HEK293T (cell line): ENCODE measurements at regions not wholly inside any gene's neighbourhood (a gene's known extent, or its start where the extent isn't known, plus 50 kb on each side); places are given as distances from the start of the nearest gene placed in this dataset.

ENCODE experiments used
- CTCF ChIA-PET: fragments of 350-600 bp; formaldehyde crosslinking; extraction: SDS; loops from one replicate; lab custom pipeline; 2021; ENCODE audit warnings: antibody characterized with exemption, inconsistent platforms; lab: Yijun Ruan, JAX
- POLR2A ChIA-PET: fragments of 350-600 bp; formaldehyde crosslinking; extraction: SDS; loops from one replicate; lab custom pipeline; 2020; ENCODE audit warnings: antibody characterized with exemption, inconsistent platforms; lab: Yijun Ruan, JAX
- DNase-seq: peaks from one replicate; pipeline ENCODE4 v3.0.0; 2012; ENCODE audit warnings: mixed read lengths; ENCODE audit errors: extremely low spot score
- ARNT ChIP-seq: fragments of 450-650 bp; IDR thresholded peaks from 2 replicates; pipeline ENCODE4 v1.6.1; 2017; ENCODE audit warnings: mild to moderate bottlenecking
- BHLHE40 ChIP-seq: fragments of 450-650 bp; IDR thresholded peaks from 2 replicates; pipeline ENCODE4 v1.6.1; 2016; ENCODE audit warnings: mild to moderate bottlenecking, moderate library complexity, borderline replicate concordance
- CTBP1 ChIP-seq: fragments of 450-650 bp; IDR thresholded peaks from 2 replicates; pipeline ENCODE4 v1.6.1; 2016; ENCODE audit warnings: borderline replicate concordance
- ELF4 ChIP-seq: fragments of 450-650 bp; IDR thresholded peaks from 2 replicates; pipeline ENCODE4 v1.6.1; 2017; ENCODE audit warnings: antibody characterized with exemption
- FOXA1 ChIP-seq: fragments of 450-650 bp; IDR thresholded peaks from 2 replicates; pipeline ENCODE4 v1.6.1; 2016; ENCODE audit warnings: mild to moderate bottlenecking
- FOXK2 ChIP-seq: fragments of 450-650 bp; IDR thresholded peaks from 2 replicates; pipeline ENCODE4 v1.6.1; 2016; ENCODE audit warnings: mild to moderate bottlenecking
- FOXM1 ChIP-seq: fragments of 450-650 bp; IDR thresholded peaks from 2 replicates; pipeline ENCODE4 v1.6.1; 2017; ENCODE audit warnings: mild to moderate bottlenecking, borderline replicate concordance
- HDGF ChIP-seq: fragments of 450-650 bp; IDR thresholded peaks from 2 replicates; pipeline ENCODE4 v1.6.1; 2017; ENCODE audit warnings: antibody characterized with exemption, borderline replicate concordance
- L3MBTL2 ChIP-seq: fragments of 450-650 bp; conservative IDR thresholded peaks from 2 replicates; pipeline ENCODE4 v1.6.1; 2016; ENCODE audit warnings: mild to moderate bottlenecking
- LEF1 ChIP-seq: fragments of 450-650 bp; IDR thresholded peaks from 2 replicates; pipeline ENCODE4 v1.6.1; 2017; ENCODE audit warnings: mild to moderate bottlenecking, borderline replicate concordance
- NFRKB ChIP-seq: fragments of 450-650 bp; IDR thresholded peaks from 2 replicates; pipeline ENCODE4 v1.6.1; 2016; ENCODE audit warnings: mild to moderate bottlenecking, moderate library complexity
- SP1 ChIP-seq: fragments of 450-650 bp; IDR thresholded peaks from 2 replicates; pipeline ENCODE4 v1.6.1; 2017
- SUZ12 ChIP-seq: fragments of 450-650 bp; IDR thresholded peaks from 2 replicates; pipeline ENCODE4 v1.6.1; 2016; ENCODE audit warnings: mild to moderate bottlenecking
- TARDBP ChIP-seq: fragments of 450-650 bp; IDR thresholded peaks from 2 replicates; pipeline ENCODE4 v1.6.1; 2016
- ZNF384 ChIP-seq: fragments of 450-650 bp; IDR thresholded peaks from 2 replicates; pipeline ENCODE4 v1.6.1; 2016
- TF ChIP-seq, protein P1 (sequence below): fragments of 450-650 bp; IDR thresholded peaks from 2 replicates; pipeline ENCODE4 v1.6.1; 2016

DNA sequence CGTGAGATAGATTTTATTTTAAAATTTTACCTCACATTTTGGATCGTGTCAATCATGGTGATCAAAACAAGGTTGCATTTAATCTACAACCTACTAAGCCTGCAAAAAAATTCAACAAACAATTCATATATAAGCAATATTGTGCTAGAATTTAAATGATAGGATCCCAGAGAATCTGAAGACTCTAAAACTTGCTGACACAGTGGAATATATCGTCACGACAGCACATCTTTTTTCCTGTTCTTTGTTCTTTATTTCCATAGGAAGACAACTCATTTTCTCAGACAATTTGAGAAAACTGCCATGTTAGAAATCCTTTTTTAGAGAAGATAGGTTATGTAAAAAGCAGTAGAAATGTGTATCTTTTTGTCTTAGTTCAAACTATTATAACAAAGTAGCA is 820.2 kb upstream of the CELF2 start:
- ChIA-PET POLR2A (no interaction called here), CTCF (interaction anchor here (0.7 kb wide), 1 partner anchor 22 kb away, joined by 3 read pairs; no protein-coding TSS in a partner anchor)
- DNase-seq = no peak
- TF ChIP-seq FOXM1 = no peak
- TF ChIP-seq LEF1 = no peak
- no peak for TF ChIP-seq ELF4
- no peak for TF ChIP-seq ZNF384
- no peak for TF ChIP-seq SUZ12
- TF ChIP-seq CTBP1 = no peak
- no peak for TF ChIP-seq FOXK2
- no peak for TF ChIP-seq FOXA1
- TF ChIP-seq BHLHE40 = no peak
- no peak for TF ChIP-seq SP1
- TF ChIP-seq L3MBTL2 = no peak
- TF ChIP-seq, protein P1, sequence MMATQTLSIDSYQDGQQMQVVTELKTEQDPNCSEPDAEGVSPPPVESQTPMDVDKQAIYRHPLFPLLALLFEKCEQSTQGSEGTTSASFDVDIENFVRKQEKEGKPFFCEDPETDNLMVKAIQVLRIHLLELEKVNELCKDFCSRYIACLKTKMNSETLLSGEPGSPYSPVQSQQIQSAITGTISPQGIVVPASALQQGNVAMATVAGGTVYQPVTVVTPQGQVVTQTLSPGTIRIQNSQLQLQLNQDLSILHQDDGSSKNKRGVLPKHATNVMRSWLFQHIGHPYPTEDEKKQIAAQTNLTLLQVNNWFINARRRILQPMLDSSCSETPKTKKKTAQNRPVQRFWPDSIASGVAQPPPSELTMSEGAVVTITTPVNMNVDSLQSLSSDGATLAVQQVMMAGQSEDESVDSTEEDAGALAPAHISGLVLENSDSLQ = no peak
- no peak for TF ChIP-seq TARDBP
- TF ChIP-seq HDGF = no peak
- TF ChIP-seq ARNT = no peak
- no peak for TF ChIP-seq NFRKB

DNA sequence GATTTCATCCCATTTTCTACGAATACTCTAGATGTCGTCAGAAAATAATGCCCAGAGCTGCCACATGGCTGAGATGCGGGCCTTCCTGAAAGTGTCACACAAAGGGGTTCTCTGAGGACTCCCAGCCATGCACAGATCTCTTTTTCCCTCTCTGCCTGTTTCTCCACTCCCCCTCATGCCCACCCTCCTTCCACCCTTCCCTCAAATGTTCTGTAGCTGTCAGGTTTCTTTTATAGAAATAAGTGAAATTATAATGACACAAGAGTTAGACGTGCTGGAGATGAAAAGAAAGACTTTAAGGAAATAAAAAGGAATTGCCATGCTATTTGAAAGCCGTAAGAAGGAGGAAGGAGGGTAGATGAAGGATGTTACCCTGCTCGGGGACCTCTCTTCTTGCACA is 819.3 kb upstream of the CELF2 start:
- TF ChIP-seq LEF1 (no peak), ELF4 (no peak), FOXK2 (no peak), TARDBP (no peak), SUZ12 (no peak), HDGF (no peak)
- CTCF ChIA-PET = interaction anchor here (0.6 kb wide), 1 partner anchor 119 kb away, joined by 4 read pairs; no protein-coding TSS in a partner anchor
- POLR2A ChIA-PET = no interaction called here
- DNase-seq = no peak

DNA sequence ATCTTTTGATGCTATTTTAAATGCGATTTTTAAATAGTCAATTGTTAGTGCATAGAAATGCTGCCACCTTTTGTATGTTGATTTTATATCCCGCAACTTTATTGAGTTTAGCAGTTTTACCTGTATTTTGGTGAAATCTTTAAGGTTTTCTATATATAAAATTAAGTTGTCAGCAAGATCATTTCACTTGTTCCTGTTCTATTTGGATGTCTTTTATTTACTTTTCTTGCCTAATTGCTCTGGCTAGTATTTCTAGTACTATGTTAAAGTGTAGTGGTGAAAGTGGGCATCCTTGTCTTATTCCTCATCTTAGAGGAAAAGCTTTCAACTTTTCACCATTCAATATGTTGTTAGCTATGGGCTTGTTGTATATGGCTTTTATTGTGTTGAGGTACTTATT is 813.3 kb upstream of the CELF2 start:
- POLR2A ChIA-PET = no interaction called here
- DNase-seq = no peak
- TF ChIP-seq CTBP1 (no peak), FOXA1 (no peak), FOXK2 (no peak), TARDBP (no peak), ZNF384 (no peak), SUZ12 (no peak), L3MBTL2 (no peak), LEF1 (no peak), NFRKB (no peak), FOXM1 (no peak), HDGF (no peak), ELF4 (no peak), BHLHE40 (no peak), ARNT (no peak), SP1 (no peak)
- TF ChIP-seq, protein P1 = no peak
- CTCF ChIA-PET = no interaction called here

DNA sequence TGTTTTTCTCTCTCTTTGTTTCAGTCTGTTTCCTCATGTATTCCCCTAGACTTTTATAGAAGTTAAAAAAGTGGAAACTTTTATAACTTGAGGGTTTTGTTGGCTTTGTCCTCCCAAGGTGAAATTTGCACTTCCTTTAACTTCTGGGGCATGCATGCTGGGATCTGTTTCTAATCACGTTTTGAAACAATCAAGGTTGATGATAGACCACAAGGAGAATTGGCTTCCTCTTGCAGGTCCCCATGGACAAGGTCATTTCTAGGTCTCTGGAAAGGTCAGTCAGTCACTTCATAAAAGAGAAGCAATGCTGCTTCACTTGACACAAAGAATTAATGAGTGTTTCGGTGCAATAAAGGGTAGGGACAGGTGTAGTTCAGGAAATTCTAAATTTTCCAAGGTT is 811.8 kb upstream of the CELF2 start:
- CTCF ChIA-PET = no interaction called here

DNA sequence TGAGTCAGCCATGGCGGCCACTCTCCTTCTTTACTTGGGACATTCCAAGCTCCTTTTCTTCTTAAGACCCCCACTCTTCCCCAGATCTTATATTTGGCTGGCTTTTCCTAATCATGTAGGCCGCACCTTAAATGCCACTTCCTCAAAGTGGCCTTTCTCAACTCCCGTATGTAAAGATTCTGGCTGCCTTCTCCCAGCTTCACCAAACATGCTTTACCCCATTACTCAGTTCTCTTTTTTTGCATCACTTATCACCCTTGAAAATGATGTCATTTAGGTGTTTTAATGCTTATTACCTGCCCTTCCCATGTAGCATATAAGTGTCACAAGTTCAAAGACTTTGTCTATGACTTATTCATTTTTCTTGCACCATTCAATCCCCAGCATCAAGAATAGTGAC is 810.1 kb upstream of the CELF2 start:
- ChIA-PET POLR2A (no interaction called here), CTCF (no interaction called here)
- no peak for DNase-seq
- TF ChIP-seq SUZ12 (no peak), ARNT (no peak), TARDBP (no peak), ZNF384 (no peak)

More for the DNA sequence above, 811.8 kb upstream of the CELF2 start:
- POLR2A ChIA-PET = no interaction called here
- TF ChIP-seq CTBP1 (no peak), NFRKB (no peak), BHLHE40 (no peak), LEF1 (no peak), SUZ12 (no peak), ELF4 (no peak), L3MBTL2 (no peak), TARDBP (no peak), FOXK2 (no peak), SP1 (no peak), FOXM1 (no peak), HDGF (no peak), ARNT (no peak), FOXA1 (no peak), ZNF384 (no peak)
- TF ChIP-seq, protein P1 = no peak
- DNase-seq = no peak

DNA sequence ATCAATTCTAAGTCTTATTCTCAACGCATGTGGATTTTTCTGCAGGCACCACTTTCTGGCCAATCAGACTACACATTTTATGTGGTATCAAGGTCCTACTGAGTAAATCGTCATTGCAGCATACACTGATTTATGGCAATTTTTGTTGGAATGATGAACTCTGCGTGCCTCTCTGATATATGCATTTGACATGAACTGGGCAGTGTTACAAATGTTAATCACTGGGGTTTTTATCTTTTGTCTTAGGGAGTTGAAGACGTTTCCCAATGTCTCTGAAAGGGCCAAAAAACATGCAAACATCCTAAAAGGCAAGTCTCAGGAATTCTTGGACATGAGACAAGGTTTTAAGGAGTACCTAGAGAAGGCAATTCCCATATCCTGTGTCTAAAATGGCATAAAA is 809.5 kb upstream of the CELF2 start:
- ChIA-PET POLR2A (no interaction called here), CTCF (no interaction called here)
- TF ChIP-seq FOXK2 (no peak), ARNT (no peak), L3MBTL2 (no peak), CTBP1 (no peak), HDGF (no peak), FOXA1 (no peak), BHLHE40 (no peak), ZNF384 (no peak), SUZ12 (no peak), FOXM1 (no peak), LEF1 (no peak), NFRKB (no peak)
- TF ChIP-seq, protein P1 = no peak
- no peak for DNase-seq
